DOHH2 (cell line): ENCODE measurements at regions not wholly inside any gene's neighbourhood (a gene's known extent, or its start where the extent isn't known, plus 50 kb on each side); places are given as distances from the start of the nearest gene placed in this dataset.

Source experiments
- H3F3A ChIP-seq: fragments of 200-600 bp; sonication (generic), shearing (Covaris generic); 2 replicates; pipeline ENCODE4 v1.6.0; 2016; ENCODE audit warnings: antibody characterized with exemption, mild to moderate bottlenecking; ENCODE audit not compliant: control insufficient read depth, insufficient read depth
- H3K27ac ChIP-seq: fragments of 200-600 bp; sonication (generic); 2 replicates; pipeline ENCODE4 v1.5.1; 2014; ENCODE audit warnings: low read depth, mild to moderate bottlenecking, low read length, moderate library complexity
- H3K27me3 ChIP-seq: fragments of 200-600 bp; sonication (generic); 2 replicates; pipeline ENCODE4 v1.6.1; 2014; ENCODE audit warnings: mild to moderate bottlenecking, low read length, mixed read lengths; ENCODE audit not compliant: control insufficient read depth
- H3K36me3 ChIP-seq: fragments of 200-600 bp; sonication (generic); 2 replicates; pipeline ENCODE4 v1.6.1; 2014; ENCODE audit warnings: mild to moderate bottlenecking, low read length, moderate library complexity, mixed read lengths; ENCODE audit not compliant: control insufficient read depth
- H3K4me1 ChIP-seq: fragments of 200-600 bp; sonication (generic); 2 replicates; pipeline ENCODE4 v1.6.1; 2014; ENCODE audit warnings: mild to moderate bottlenecking, low read length, mixed read lengths; ENCODE audit not compliant: control insufficient read depth
- H3K4me2 ChIP-seq: fragments of 200-600 bp; sonication (generic); 2 replicates; pipeline ENCODE4 v1.6.0; 2014; ENCODE audit warnings: mild to moderate bottlenecking, low read length, moderate library complexity
- H3K4me3 ChIP-seq: fragments of 200-600 bp; sonication (generic); 2 replicates; pipeline ENCODE4 v1.5.1; 2014; ENCODE audit warnings: mild to moderate bottlenecking, low read length, mixed read lengths
- H3K79me2 ChIP-seq: fragments of 200-600 bp; sonication (generic); 2 replicates; pipeline ENCODE4 v1.6.1; 2014; ENCODE audit warnings: mild to moderate bottlenecking, low read length, mixed read lengths; ENCODE audit not compliant: control insufficient read depth
- H3K9me2 ChIP-seq: fragments of 200-600 bp; sonication (generic); replicated peaks from 2 replicates; pipeline ENCODE4 v1.6.1; 2014; ENCODE audit warnings: mild to moderate bottlenecking, low read length, mixed read lengths; ENCODE audit not compliant: control insufficient read depth
- H3K9me3 ChIP-seq: fragments of 200-600 bp; sonication (generic); 2 replicates; pipeline ENCODE4 v1.6.1; 2014; ENCODE audit warnings: antibody characterized with exemption, low read length, mixed read lengths; ENCODE audit not compliant: control insufficient read depth, insufficient read depth
- H4K20me1 ChIP-seq: fragments of 200-600 bp; sonication (generic); 2 replicates; pipeline ENCODE4 v1.6.0; 2014; ENCODE audit warnings: low read depth, mild to moderate bottlenecking, antibody characterized with exemption, low read length, moderate library complexity; ENCODE audit not compliant: control insufficient read depth, insufficient read depth
- CTCF ChIP-seq: fragments of 200-600 bp; sonication (generic); IDR thresholded peaks from one replicate; pipeline ENCODE4 v1.5.1; 2014; ENCODE audit warnings: antibody characterized with exemption, mild to moderate bottlenecking, low read depth, low read length; ENCODE audit not compliant: poor library complexity, severe bottlenecking
- EZH2phosphoT487 ChIP-seq: fragments of 200-600 bp; sonication (generic); IDR thresholded peaks from 2 replicates; pipeline ENCODE4 v1.6.1; 2017; ENCODE audit warnings: borderline replicate concordance, mild to moderate bottlenecking, antibody characterized with exemption, low read length, moderate library complexity, mixed read lengths

- no peaks in the 10 kb centered on the region for H3K36me3 ChIP-seq
- H3K4me3 ChIP-seq: no peak overlapping the region
- no peaks in the 10 kb centered on the region for H3F3A ChIP-seq
- TF ChIP-seq CTCF (no peak), EZH2phosphoT487 (no peak)
- H3K27me3 ChIP-seq: no peaks in the 10 kb centered on the region
- no peak overlapping the region for H3K27ac ChIP-seq
- H3K79me2 ChIP-seq: no peaks in the 10 kb centered on the region
- no peaks in the 10 kb centered on the region for H3K9me3 ChIP-seq
- H3K9me2 ChIP-seq: no peaks in the 10 kb centered on the region
- H3K4me2 ChIP-seq: no peak overlapping the region
- no peaks in the 10 kb centered on the region for H3K4me1 ChIP-seq
- H4K20me1 ChIP-seq: no peaks in the 10 kb centered on the region
Observed at GRCh38 chr1:63023637-63024036, 239.7 kb downstream of the ATG4C start.

- Histone ChIP-seq H3K36me3 (no peaks in the 10 kb centered on the region), H3F3A (no peaks in the 10 kb centered on the region), H3K79me2 (no peaks in the 10 kb centered on the region), H3K4me1 (no peaks in the 10 kb centered on the region), H3K9me2 (no peaks in the 10 kb centered on the region), H3K4me2 (no peak overlapping the region), H4K20me1 (no peaks in the 10 kb centered on the region), H3K27me3 (no peaks in the 10 kb centered on the region), H3K27ac (no peak overlapping the region), H3K9me3 (no peaks in the 10 kb centered on the region), H3K4me3 (no peak overlapping the region)
- TF ChIP-seq EZH2phosphoT487: no peak
- no peak for TF ChIP-seq CTCF
Observed at GRCh38 chr1:63024132-63024531, 240.2 kb downstream of the ATG4C start.

DNA sequence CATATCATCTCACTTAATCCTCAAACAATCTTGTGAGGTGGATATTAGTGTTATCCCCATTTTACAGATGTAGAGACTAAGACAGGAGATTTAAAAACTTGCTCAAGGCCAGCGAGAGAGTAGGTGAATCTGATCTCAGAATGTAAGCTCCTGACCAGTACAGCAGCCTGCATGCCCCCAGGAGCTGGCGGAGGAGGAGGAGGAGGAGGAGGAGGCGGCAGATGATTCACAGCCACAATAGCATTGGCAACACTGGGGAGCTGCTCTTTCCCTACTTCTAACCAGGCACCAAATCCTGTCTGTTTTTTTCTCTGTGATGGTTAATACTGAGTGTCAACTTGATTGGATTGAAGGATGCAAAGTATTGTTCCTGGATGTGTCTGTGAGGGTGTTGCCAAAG is 243.2 kb downstream of the ATG4C start:
- no peaks in the 10 kb centered on the region for H3K79me2 ChIP-seq
- no peak for TF ChIP-seq EZH2phosphoT487
- TF ChIP-seq CTCF: no peak
- H3K9me3 ChIP-seq: no peaks in the 10 kb centered on the region
- no peaks in the 10 kb centered on the region for H3K27me3 ChIP-seq
- H3K27ac ChIP-seq: no peak overlapping the region
- H3F3A ChIP-seq: no peaks in the 10 kb centered on the region
- H4K20me1 ChIP-seq: no peaks in the 10 kb centered on the region
- no peaks in the 10 kb centered on the region for H3K4me1 ChIP-seq
- no peaks in the 10 kb centered on the region for H3K9me2 ChIP-seq
- H3K36me3 ChIP-seq: no peaks in the 10 kb centered on the region
- no peak overlapping the region for H3K4me3 ChIP-seq
- no peak overlapping the region for H3K4me2 ChIP-seq

DNA sequence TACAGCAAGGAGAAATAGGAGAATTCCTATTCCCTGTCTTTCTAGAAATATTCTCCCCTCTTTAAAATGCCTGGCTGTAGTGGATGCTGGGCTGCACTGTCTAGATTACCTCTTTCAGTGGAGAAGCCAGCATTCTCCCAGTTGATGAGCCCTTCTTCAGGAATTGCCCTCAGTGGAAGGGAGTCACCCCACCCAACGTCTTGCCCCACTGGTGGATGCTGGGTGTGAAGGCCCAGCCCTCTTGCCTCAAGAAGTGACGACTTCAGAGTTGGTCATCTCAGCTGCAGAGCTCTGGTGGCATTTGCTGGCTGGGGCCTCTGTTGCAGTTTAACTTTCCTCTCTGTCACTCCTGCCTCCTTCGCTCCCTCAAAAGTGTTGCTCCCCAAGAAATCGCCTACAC is 248.2 kb downstream of the ATG4C start:
- Histone ChIP-seq H3K9me2 (no peaks in the 10 kb centered on the region), H3K27ac (no peak overlapping the region), H3K27me3 (no peaks in the 10 kb centered on the region), H3K79me2 (no peaks in the 10 kb centered on the region), H3K4me2 (no peak overlapping the region), H3K4me3 (no peak overlapping the region), H3F3A (no peaks in the 10 kb centered on the region), H3K9me3 (no peaks in the 10 kb centered on the region), H3K4me1 (no peaks in the 10 kb centered on the region), H4K20me1 (no peaks in the 10 kb centered on the region), H3K36me3 (no peaks in the 10 kb centered on the region)
- TF ChIP-seq EZH2phosphoT487 (no peak), CTCF (no peak)
